ENCODE measurements at regions not wholly inside any gene's neighbourhood (a gene's known extent, or its start where the extent isn't known, plus 50 kb on each side); places are given as distances from the start of the nearest gene placed in this dataset.

- TF ChIP-seq PRDM10 (IDR thresholded peaks at IDR 0.05; ENCODE audit: partially characterized antibody) (no peak), ZNF551 (CRISPR knock-in tag; IDR thresholded peaks at IDR 0.05) (no peak), NFYB (IDR thresholded peaks at IDR 0.05; ENCODE audit: extremely low read depth, insufficient read length) (peak; percentile 80), MNT (conservative IDR thresholded peaks at IDR 0.05) (no peak), RBFOX2 (IDR thresholded peaks at IDR 0.05; ENCODE audit: low read depth, low read length) (no peak), MLX (CRISPR knock-in tag; conservative IDR thresholded peaks at IDR 0.05) (no peak), NEUROD1 (IDR thresholded peaks at IDR 0.05; ENCODE audit: borderline replicate concordance, low read depth, low read length, partially characterized antibody) (no peak), EGR1 (conservative IDR thresholded peaks at IDR 0.05) (no peak), MTA2 (IDR thresholded peaks at IDR 0.05; ENCODE audit: low read depth) (no peak), NFE2 (IDR thresholded peaks at IDR 0.05; ENCODE audit: low read depth) (no peak), PCBP2 (IDR thresholded peaks at IDR 0.05; ENCODE audit: low read depth, low read length, poor library complexity, severe bottlenecking) (no peak), TOE1 (IDR thresholded peaks at IDR 0.05; ENCODE audit: borderline replicate concordance) (peak; percentile 37; the same call in 1 of the 2 replicates), TOE1 (CRISPR knock-in tag; IDR thresholded peaks at IDR 0.05; ENCODE audit: borderline replicate concordance, low read depth) (no peak), SIN3A (IDR thresholded peaks at IDR 0.05; ENCODE audit: borderline replicate concordance in 2 of 2, control insufficient read depth in 1 of 2, low read depth in 2 of 2, low read length in 2 of 2) (no peak), GTF2B (IDR thresholded peaks at IDR 0.05; ENCODE audit: extremely low read depth, insufficient read length) (no peak), SMARCC2 (IDR thresholded peaks at IDR 0.05; ENCODE audit: low read depth) (no peak)
Observed at GRCh38 chr12:114794049-114794558, 110.1 kb upstream of the TBX3 start (continued).

Data from K562 (cell line).